ENCODE measurements at regions not wholly inside any gene's neighbourhood (a gene's known extent, or its start where the extent isn't known, plus 50 kb on each side); places are given as distances from the start of the nearest gene placed in this dataset.
"Not testable (repeated sequence)": the region's sequence is repeated elsewhere in the genome, so short reads cannot be mapped to it uniquely, and the experiment has no call there.

GRCh38 chr10:64855941-64856340 lies 1334.7 kb downstream of the REEP3 start:
- no peak for DNase-seq (ENCODE audit: low read depth)

GRCh38 chr10:64859911-64860310 lies 1338.7 kb downstream of the REEP3 start:
- no peak for DNase-seq (ENCODE audit: low read depth)

GRCh38 chr10:64863836-64864235 lies 1342.6 kb downstream of the REEP3 start:
- no peak for DNase-seq (ENCODE audit: low read depth)

- DNase-seq (ENCODE audit: low read depth): no peak
These were observed 1346.3 kb downstream of the REEP3 start for GRCh38 chr10:64867501-64867962.

- DNase-seq (ENCODE audit: low read depth): no peak
These were observed 1351.9 kb downstream of the REEP3 start for GRCh38 chr10:64873088-64873487.

GRCh38 chr10:64873959-64874358 lies 1352.8 kb downstream of the REEP3 start:
- no peak for DNase-seq (ENCODE audit: low read depth)

GRCh38 chr10:64880546-64880945 lies 1359.3 kb downstream of the REEP3 start:
- no peak for DNase-seq (ENCODE audit: low read depth)

- DNase-seq (ENCODE audit: low read depth): no peak
These were observed 1360.1 kb downstream of the REEP3 start for GRCh38 chr10:64881257-64881656.

- no peak for DNase-seq (ENCODE audit: low read depth)
These were observed 1375.4 kb downstream of the REEP3 start for GRCh38 chr10:64896582-64896981.

GRCh38 chr10:64906311-64906710 lies 1385.1 kb downstream of the REEP3 start:
- not testable (repeated sequence) for DNase-seq (ENCODE audit: low read depth)

GRCh38 chr10:64924306-64924705 lies 1403.1 kb downstream of the REEP3 start:
- DNase-seq (ENCODE audit: low read depth): not testable (repeated sequence)

- DNase-seq (ENCODE audit: low read depth): no peak
These were observed 1430.8 kb downstream of the REEP3 start for GRCh38 chr10:64952042-64952441.

- DNase-seq (ENCODE audit: low read depth): no peak
These were observed 1435.2 kb downstream of the REEP3 start for GRCh38 chr10:64956441-64956840.

GRCh38 chr10:64959116-64959515 lies 1437.9 kb downstream of the REEP3 start:
- no peak for DNase-seq (ENCODE audit: low read depth)

GRCh38 chr10:64959883-64960282 lies 1438.7 kb downstream of the REEP3 start:
- DNase-seq (ENCODE audit: low read depth): no peak

- no peak for DNase-seq (ENCODE audit: low read depth)
These were observed 1452.2 kb downstream of the REEP3 start for GRCh38 chr10:64973391-64973790.

GRCh38 chr10:64976150-64976549 lies 1454.9 kb downstream of the REEP3 start:
- DNase-seq (ENCODE audit: low read depth): no peak

- DNase-seq (ENCODE audit: low read depth): no peak
These were observed 1456.7 kb downstream of the REEP3 start for GRCh38 chr10:64977915-64978314.

GRCh38 chr10:64996886-64997285 lies 1475.7 kb downstream of the REEP3 start:
- no peak for DNase-seq (ENCODE audit: low read depth)

GRCh38 chr10:65010845-65011244 lies 1489.6 kb downstream of the REEP3 start:
- DNase-seq (ENCODE audit: low read depth): no peak

GRCh38 chr10:65017523-65017922 lies 1496.3 kb downstream of the REEP3 start:
- DNase-seq (ENCODE audit: low read depth): no peak

GRCh38 chr10:65024886-65025285 lies 1503.7 kb downstream of the REEP3 start:
- no peak for DNase-seq (ENCODE audit: low read depth)

GRCh38 chr10:65030263-65030662 lies 1509.1 kb downstream of the REEP3 start:
- no peak for DNase-seq (ENCODE audit: low read depth)

GRCh38 chr10:65032867-65033769 lies 1511.9 kb downstream of the REEP3 start:
- DNase-seq (ENCODE audit: low read depth): no peak
